Loucy (cell line): ENCODE measurements at regions not wholly inside any gene's neighbourhood (a gene's known extent, or its start where the extent isn't known, plus 50 kb on each side); places are given as distances from the start of the nearest gene placed in this dataset.

ENCODE experiments used
- H2AFZ ChIP-seq: fragments of 200-600 bp; sonication (generic); 2 replicates; pipeline ENCODE4 v1.6.0; 2016; ENCODE audit warnings: antibody characterized with exemption, mild to moderate bottlenecking, low read length, moderate library complexity
- H3F3A ChIP-seq: fragments of 200-600 bp; 2 replicates; pipeline ENCODE4 v1.6.0; 2016; ENCODE audit warnings: antibody characterized with exemption, low read depth, mild to moderate bottlenecking
- H3K27me3 ChIP-seq: fragments of 200-600 bp; sonication (generic); 2 replicates; pipeline ENCODE4 v1.6.1; 2014; ENCODE audit warnings: low read length, mild to moderate bottlenecking; ENCODE audit not compliant: insufficient read depth, poor library complexity, severe bottlenecking
- H3K36me3 ChIP-seq: fragments of 200-600 bp; sonication (generic); 2 replicates; pipeline ENCODE4 v1.6.1; 2016; ENCODE audit warnings: low read length; ENCODE audit not compliant: insufficient read depth
- H3K4me1 ChIP-seq: fragments of 200-600 bp; sonication (generic); 2 replicates; pipeline ENCODE4 v1.5.1; 2014; ENCODE audit warnings: low read length, mild to moderate bottlenecking; ENCODE audit not compliant: insufficient read depth, poor library complexity, severe bottlenecking
- H3K4me2 ChIP-seq: fragments of 200-600 bp; sonication (generic); 2 replicates; pipeline ENCODE4 v1.6.0; 2014; ENCODE audit warnings: antibody characterized with exemption, low read length, low read depth, mild to moderate bottlenecking; ENCODE audit not compliant: poor library complexity, severe bottlenecking
- H3K4me3 ChIP-seq: fragments of 200-600 bp; sonication (generic); 2 replicates; pipeline ENCODE4 v1.5.1; 2014; ENCODE audit warnings: low read length, mild to moderate bottlenecking, mixed read lengths; ENCODE audit not compliant: poor library complexity, severe bottlenecking
- H3K79me2 ChIP-seq: fragments of 200-600 bp; sonication (generic); 2 replicates; pipeline ENCODE4 v1.6.1; 2014; ENCODE audit warnings: low read length; ENCODE audit not compliant: insufficient read depth
- H3K9ac ChIP-seq: fragments of 200-600 bp; sonication (generic); 2 replicates; pipeline ENCODE4 v1.6.0; 2014; ENCODE audit warnings: mild to moderate bottlenecking, low read depth, low read length, moderate library complexity; ENCODE audit not compliant: poor library complexity, severe bottlenecking
- H3K9me2 ChIP-seq: fragments of 200-600 bp; sonication (generic); replicated peaks from 2 replicates; pipeline ENCODE4 v1.6.1; 2016; ENCODE audit warnings: low read depth, low read length, mixed read lengths
- H3K9me3 ChIP-seq: fragments of 200-600 bp; sonication (generic); 2 replicates; pipeline ENCODE4 v1.6.1; 2014; ENCODE audit warnings: mild to moderate bottlenecking, antibody characterized with exemption, low read length, low read depth; ENCODE audit not compliant: insufficient read depth
- H4K20me1 ChIP-seq: fragments of 200-600 bp; sonication (generic); 2 replicates; pipeline ENCODE4 v1.6.0; 2014; ENCODE audit warnings: antibody characterized with exemption, low read length, mild to moderate bottlenecking; ENCODE audit not compliant: insufficient read depth, poor library complexity, severe bottlenecking
- EZH2phosphoT487 ChIP-seq: fragments of 200-600 bp; IDR thresholded peaks from 2 replicates; pipeline ENCODE4 v1.6.1; 2018; ENCODE audit warnings: antibody characterized with exemption, mild to moderate bottlenecking, moderate library complexity, borderline replicate concordance
- TF ChIP-seq, protein P1 (sequence below): fragments of 200-600 bp; sonication (generic); conservative IDR thresholded peaks from 2 replicates; pipeline ENCODE4 v1.5.1; 2014; ENCODE audit warnings: mild to moderate bottlenecking, antibody characterized with exemption, low read length

DNA sequence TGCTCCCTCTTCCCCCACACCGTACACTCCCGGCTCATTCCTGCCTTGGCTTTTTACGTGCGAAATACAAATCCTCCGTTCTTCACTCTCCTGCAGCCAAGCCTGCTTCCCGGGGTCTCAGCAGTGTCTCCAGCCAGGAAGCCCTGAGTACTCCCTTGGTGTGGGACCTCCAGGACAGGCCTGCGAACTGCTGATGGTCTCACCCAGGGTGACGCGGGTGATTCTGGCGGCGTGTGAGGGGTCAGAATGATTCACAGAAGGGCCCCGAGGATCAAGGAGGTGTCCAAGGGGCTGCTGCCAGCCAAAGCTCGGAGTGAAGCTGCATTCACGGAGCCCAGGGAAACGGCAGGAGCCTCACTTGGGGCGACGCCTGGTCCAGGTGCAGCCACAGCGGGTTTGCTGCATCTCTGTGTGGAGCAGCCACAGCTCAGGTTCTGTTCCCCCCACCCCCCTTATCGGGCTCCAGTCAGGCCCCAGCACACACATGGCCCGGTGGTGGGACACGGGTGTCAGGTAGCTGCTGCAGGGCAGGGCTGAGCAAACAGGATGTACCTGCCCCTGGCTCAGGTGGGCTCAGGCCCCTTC is 337.7 kb upstream of the MYT1L start:
- H3K9ac ChIP-seq, result no peak overlapping the region
- no peaks in the 10 kb centered on the region for H3K36me3 ChIP-seq
- no peak for TF ChIP-seq EZH2phosphoT487
- TF ChIP-seq, protein P1, sequence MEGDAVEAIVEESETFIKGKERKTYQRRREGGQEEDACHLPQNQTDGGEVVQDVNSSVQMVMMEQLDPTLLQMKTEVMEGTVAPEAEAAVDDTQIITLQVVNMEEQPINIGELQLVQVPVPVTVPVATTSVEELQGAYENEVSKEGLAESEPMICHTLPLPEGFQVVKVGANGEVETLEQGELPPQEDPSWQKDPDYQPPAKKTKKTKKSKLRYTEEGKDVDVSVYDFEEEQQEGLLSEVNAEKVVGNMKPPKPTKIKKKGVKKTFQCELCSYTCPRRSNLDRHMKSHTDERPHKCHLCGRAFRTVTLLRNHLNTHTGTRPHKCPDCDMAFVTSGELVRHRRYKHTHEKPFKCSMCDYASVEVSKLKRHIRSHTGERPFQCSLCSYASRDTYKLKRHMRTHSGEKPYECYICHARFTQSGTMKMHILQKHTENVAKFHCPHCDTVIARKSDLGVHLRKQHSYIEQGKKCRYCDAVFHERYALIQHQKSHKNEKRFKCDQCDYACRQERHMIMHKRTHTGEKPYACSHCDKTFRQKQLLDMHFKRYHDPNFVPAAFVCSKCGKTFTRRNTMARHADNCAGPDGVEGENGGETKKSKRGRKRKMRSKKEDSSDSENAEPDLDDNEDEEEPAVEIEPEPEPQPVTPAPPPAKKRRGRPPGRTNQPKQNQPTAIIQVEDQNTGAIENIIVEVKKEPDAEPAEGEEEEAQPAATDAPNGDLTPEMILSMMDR, result no peak
- H3K79me2 ChIP-seq, result no peaks in the 10 kb centered on the region
- no peaks in the 10 kb centered on the region for H3K4me1 ChIP-seq
- H3K9me2 ChIP-seq, result no peaks in the 10 kb centered on the region
- H3F3A ChIP-seq, result no peaks in the 10 kb centered on the region
- no peaks in the 10 kb centered on the region for H4K20me1 ChIP-seq
- no peak overlapping the region for H2AFZ ChIP-seq
- no peak overlapping the region for H3K4me3 ChIP-seq
- H3K4me2 ChIP-seq, result no peak overlapping the region
- H3K9me3 ChIP-seq, result no peaks in the 10 kb centered on the region
- no peaks in the 10 kb centered on the region for H3K27me3 ChIP-seq

DNA sequence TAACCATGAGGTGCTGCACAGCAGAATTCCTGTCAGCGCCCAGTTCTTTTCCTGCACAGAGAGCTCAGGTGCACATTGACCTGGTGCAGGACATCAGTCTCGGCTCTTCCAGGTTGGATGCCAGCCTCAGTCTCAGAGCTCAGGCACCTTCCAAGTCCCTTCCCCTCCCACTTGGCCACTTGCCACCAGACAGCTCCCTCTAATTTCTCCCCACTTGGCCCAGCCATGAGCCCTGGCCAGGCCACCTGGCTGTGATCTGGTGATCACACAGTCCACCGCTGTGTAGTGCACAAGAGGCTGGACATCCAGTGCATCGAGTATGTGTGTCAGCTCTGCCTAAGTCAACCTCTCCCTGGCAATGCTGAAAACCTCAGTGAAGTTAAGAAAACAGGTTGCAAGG is 336.6 kb upstream of the MYT1L start:
- TF ChIP-seq, protein P1, result no peak
- TF ChIP-seq EZH2phosphoT487, result no peak
- no peaks in the 10 kb centered on the region for H3K27me3 ChIP-seq
- no peaks in the 10 kb centered on the region for H4K20me1 ChIP-seq
- no peaks in the 10 kb centered on the region for H3K4me1 ChIP-seq
- H3K9ac ChIP-seq, result no peak overlapping the region
- H3F3A ChIP-seq, result no peaks in the 10 kb centered on the region
- no peaks in the 10 kb centered on the region for H3K9me3 ChIP-seq
- no peak overlapping the region for H3K4me3 ChIP-seq
- no peaks in the 10 kb centered on the region for H3K36me3 ChIP-seq
- H2AFZ ChIP-seq, result no peak overlapping the region
- no peak overlapping the region for H3K4me2 ChIP-seq
- no peaks in the 10 kb centered on the region for H3K9me2 ChIP-seq
- H3K79me2 ChIP-seq, result no peaks in the 10 kb centered on the region

DNA sequence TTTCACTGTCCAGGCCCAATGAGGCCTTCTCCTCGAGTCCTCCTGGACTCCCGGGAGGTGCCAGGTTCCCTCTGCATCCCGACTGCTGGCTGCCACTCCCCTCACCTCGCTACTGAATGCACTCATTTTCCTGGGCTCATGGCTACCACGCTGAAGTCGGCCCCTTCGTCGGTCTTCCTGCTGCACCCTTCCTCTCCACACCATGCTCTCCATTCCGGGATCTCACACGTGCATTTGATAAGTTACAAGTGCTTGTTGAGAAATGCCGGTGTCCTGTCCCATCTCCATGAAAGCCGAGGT is 334.7 kb upstream of the MYT1L start:
- no peak overlapping the region for H3K9ac ChIP-seq
- no peaks in the 10 kb centered on the region for H3K79me2 ChIP-seq
- H3K36me3 ChIP-seq, result no peaks in the 10 kb centered on the region
- no peaks in the 10 kb centered on the region for H3F3A ChIP-seq
- H3K27me3 ChIP-seq, result no peaks in the 10 kb centered on the region
- H2AFZ ChIP-seq, result no peak overlapping the region
- H3K4me3 ChIP-seq, result no peak overlapping the region
- no peaks in the 10 kb centered on the region for H4K20me1 ChIP-seq
- H3K9me3 ChIP-seq, result no peaks in the 10 kb centered on the region
- no peaks in the 10 kb centered on the region for H3K9me2 ChIP-seq
- TF ChIP-seq, protein P1, result no peak
- TF ChIP-seq EZH2phosphoT487, result no peak
- H3K4me2 ChIP-seq, result no peak overlapping the region
- no peaks in the 10 kb centered on the region for H3K4me1 ChIP-seq
